GM12872 (cell line): ENCODE measurements at regions not wholly inside any gene's neighbourhood (a gene's known extent, or its start where the extent isn't known, plus 50 kb on each side); places are given as distances from the start of the nearest gene placed in this dataset.

ENCODE experiments used
- CTCF ChIP-seq: IDR thresholded peaks from 3 replicates; pipeline ENCODE4 v1.5.1; 2011; ENCODE audit warnings: low read depth, mild to moderate bottlenecking, low read length, moderate library complexity; ENCODE audit not compliant: insufficient read depth

- TF ChIP-seq CTCF = no peak
Measured at GRCh38 chr5:166117072-166118066, 2174.1 kb upstream of the WWC1 start.

GRCh38 chr5:166119506-166119905 is 2171.9 kb upstream of the WWC1 start:
- TF ChIP-seq CTCF = no peak

- TF ChIP-seq CTCF = no peak
Measured at GRCh38 chr5:166123717-166124116, 2167.7 kb upstream of the WWC1 start.

GRCh38 chr5:166127766-166128570 is 2163.5 kb upstream of the WWC1 start:
- no peak for TF ChIP-seq CTCF

- no peak for TF ChIP-seq CTCF
Measured at GRCh38 chr5:166163996-166164610, 2127.3 kb upstream of the WWC1 start.

GRCh38 chr5:166165596-166165995 is 2125.8 kb upstream of the WWC1 start:
- no peak for TF ChIP-seq CTCF

- no peak for TF ChIP-seq CTCF
Measured at GRCh38 chr5:166166071-166166470, 2125.4 kb upstream of the WWC1 start.
